Neuronal stem cell (in vitro differentiated cells): ENCODE measurements at regions not wholly inside any gene's neighbourhood (a gene's known extent, or its start where the extent isn't known, plus 50 kb on each side); places are given as distances from the start of the nearest gene placed in this dataset.

Source experiments
- DNase-seq: peaks from one replicate; pipeline ENCODE4 v3.0.0-alpha.2; 2013; ENCODE audit warnings: low spot score
- H2AFZ ChIP-seq: one replicate; pipeline ENCODE4 v1.6.1; 2013; ENCODE audit warnings: mild to moderate bottlenecking, low read length, inconsistent platforms
- H2AK5ac ChIP-seq: 2 replicates; pipeline ENCODE4 v1.6.1; 2013; ENCODE audit warnings: low read depth, mild to moderate bottlenecking, inconsistent platforms, low read length, moderate library complexity, mixed read lengths
- H2BK120ac ChIP-seq: 2 replicates; pipeline ENCODE4 v1.6.1; 2013; ENCODE audit warnings: low read depth, mild to moderate bottlenecking, inconsistent platforms, low read length, moderate library complexity, mixed read lengths
- H2BK12ac ChIP-seq: one replicate; pipeline ENCODE4 v1.6.1; 2013; ENCODE audit warnings: low read length, inconsistent platforms
- H2BK15ac ChIP-seq: 2 replicates; pipeline ENCODE4 v1.6.1; 2013; ENCODE audit warnings: mild to moderate bottlenecking, low read length, inconsistent platforms, mixed read lengths
- H2BK5ac ChIP-seq: one replicate; pipeline ENCODE4 v1.6.1; 2013; ENCODE audit warnings: inconsistent platforms, mild to moderate bottlenecking, low read length, moderate library complexity
- H3K14ac ChIP-seq: one replicate; pipeline ENCODE4 v1.6.1; 2013; ENCODE audit warnings: low read length, inconsistent platforms
- H3K18ac ChIP-seq: 2 replicates; pipeline ENCODE4 v1.6.1; 2013; ENCODE audit warnings: low read length, inconsistent platforms
- H3K23ac ChIP-seq: 2 replicates; pipeline ENCODE4 v1.6.1; 2013; ENCODE audit warnings: low read depth, mild to moderate bottlenecking, mixed read lengths, low read length, inconsistent platforms; ENCODE audit not compliant: poor library complexity
- H3K27ac ChIP-seq: replicated peaks from 3 replicates; pipeline ENCODE4 v1.5.1; 2013; ENCODE audit warnings: low read length, inconsistent platforms
- H3K27me3 ChIP-seq, 3 experiments: 2 replicates each; pipeline ENCODE4 v1.6.1; 2013; ENCODE audit warnings: low read length in 3 of 3, mild to moderate bottlenecking in 2 of 3, inconsistent platforms in 1 of 3, low read depth in 1 of 3, mixed read lengths in 1 of 3, moderate library complexity in 1 of 3; ENCODE audit not compliant: control insufficient read depth in 3 of 3, insufficient read depth in 3 of 3
- H3K36me3 ChIP-seq, 2 donors: replicated peaks in 1 of 2; 2 replicates each; pipeline ENCODE4 v1.6.1; 2013; ENCODE audit warnings: low read length in 2 of 2; ENCODE audit not compliant: control insufficient read depth in 2 of 2, insufficient read depth in 2 of 2
- H3K4ac ChIP-seq: 2 replicates; pipeline ENCODE4 v1.6.1; 2013; ENCODE audit warnings: inconsistent platforms, mild to moderate bottlenecking, low read length, moderate library complexity
- H3K4me1 ChIP-seq, 2 donors: 1 replicate in 1 of 2; 2 replicates in 1 of 2; pipeline ENCODE4 v1.6.1; 2013; ENCODE audit warnings: low read length in 2 of 2, low read depth in 1 of 2; ENCODE audit not compliant: control insufficient read depth in 2 of 2, insufficient read depth in 1 of 2
- H3K4me2 ChIP-seq: one replicate; pipeline ENCODE4 v1.6.1; 2013; ENCODE audit warnings: mild to moderate bottlenecking, low read length, inconsistent platforms; ENCODE audit not compliant: insufficient read depth, poor library complexity, severe bottlenecking
- H3K4me3 ChIP-seq, 2 donors: 2 replicates each; pipeline ENCODE4 v1.5.1; 2013; ENCODE audit warnings: low read length in 2 of 2, mild to moderate bottlenecking in 2 of 2, inconsistent platforms in 1 of 2, moderate library complexity in 1 of 2
- H3K79me1 ChIP-seq: one replicate; pipeline ENCODE4 v1.6.1; 2013; ENCODE audit warnings: low read depth, mild to moderate bottlenecking, inconsistent platforms, low read length, moderate library complexity
- H3K9ac ChIP-seq: one replicate; pipeline ENCODE4 v1.6.1; 2013; ENCODE audit warnings: mild to moderate bottlenecking, low read depth, low read length, inconsistent platforms; ENCODE audit not compliant: poor library complexity
- H3K9me3 ChIP-seq, 2 donors: replicated peaks in 1 of 2; 2 replicates each; pipeline versions ENCODE3 to v1.6.1; 2013; ENCODE audit warnings: low read length in 2 of 2, mild to moderate bottlenecking in 2 of 2, inconsistent platforms in 1 of 2, low read depth in 1 of 2, mixed read lengths in 1 of 2, moderate library complexity in 1 of 2; ENCODE audit not compliant: control insufficient read depth in 2 of 2, insufficient read depth in 1 of 2
- H4K8ac ChIP-seq: one replicate; pipeline ENCODE4 v1.6.1; 2013; ENCODE audit warnings: low read depth, mild to moderate bottlenecking, inconsistent platforms, low read length, moderate library complexity
- H4K91ac ChIP-seq: one replicate; pipeline ENCODE4 v1.6.1; 2013; ENCODE audit warnings: low read length, low read depth, mild to moderate bottlenecking, inconsistent platforms; ENCODE audit not compliant: poor library complexity
- WGBS, 2 donors: extraction: QIAGEN DNeasy Blood & Tissue Kit; methylation state at CpG; one replicate each; pipeline ENCODE4 v1.1.7; 2013; ENCODE audit warnings: missing lambda C conversion rate in 2 of 2, mixed read lengths in 1 of 2; ENCODE audit not compliant: insufficient read length in 2 of 2, insufficient replicate concordance in 1 of 2; ENCODE audit errors: extremely low coverage in 2 of 2; 5-methylcytosine and 5-hydroxymethylcytosine counted together

DNA sequence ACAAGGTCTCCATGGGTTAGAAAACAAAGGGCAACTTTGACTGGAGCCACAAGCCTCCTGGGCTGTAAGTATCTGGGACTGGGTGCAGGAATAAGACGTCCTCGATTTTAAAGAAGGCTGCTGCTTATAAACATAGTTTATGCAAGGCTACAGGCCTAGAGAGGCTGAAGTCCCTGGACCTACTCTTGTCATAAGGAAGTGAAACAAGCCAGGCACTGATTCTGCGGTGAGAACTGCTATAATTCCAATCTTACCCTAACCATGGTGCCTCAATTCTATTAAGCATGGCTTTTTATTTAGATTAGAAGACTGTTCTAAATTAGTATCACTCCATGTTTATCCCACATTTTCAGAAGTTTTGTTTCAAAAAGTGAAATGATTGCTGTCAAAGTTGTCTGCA lies 777.6 kb downstream of the PLOD2 start:
- Histone ChIP-seq H2AFZ (peak overlapping the region; percentile 6), H3K9me3 (no peaks in the 10 kb centered on the region), H3K27ac (no peak overlapping the region), H3K9ac (no peak overlapping the region), H3K18ac (no peak overlapping the region), H3K23ac (no peak overlapping the region), H3K14ac (no peak overlapping the region), H3K4me1 (no peaks in the 10 kb centered on the region), H2BK120ac (no peak overlapping the region), H2BK15ac (no peak overlapping the region), H3K4me3 (no peak overlapping the region), H4K91ac (no peak overlapping the region), H2AK5ac (no peak overlapping the region), H2BK12ac (no peak overlapping the region), H3K4me2 (no peak overlapping the region), H3K4ac (no peak overlapping the region), H2BK5ac (no peak overlapping the region), H3K36me3 (no peaks in the 10 kb centered on the region), H3K27me3 (no peaks in the 10 kb centered on the region), H4K8ac (no peak overlapping the region), H3K79me1 (no peaks in the 10 kb centered on the region)
- no peak for DNase-seq
- no CpG with 5 or more reads among the region's 3 CpGs for WGBS, 2 donors

DNA sequence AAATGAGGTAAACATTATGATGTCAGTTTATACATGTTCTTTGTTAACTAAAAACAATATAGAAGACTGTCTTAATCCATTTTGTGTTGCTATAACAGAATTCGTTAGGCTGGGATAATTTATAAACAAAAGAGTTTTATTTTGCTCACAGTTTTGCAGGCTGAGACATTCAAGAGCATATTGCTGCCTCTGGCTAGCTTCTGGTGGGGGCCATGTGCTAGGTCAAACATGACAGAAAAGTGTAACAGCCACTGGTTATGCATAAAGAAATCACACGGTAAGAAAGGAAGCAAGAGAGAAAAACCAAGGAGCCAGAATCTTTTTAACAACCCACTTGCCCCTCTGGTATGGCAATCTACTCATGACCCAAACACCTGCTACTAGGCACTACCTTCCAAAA lies 776.7 kb downstream of the PLOD2 start:
- Histone ChIP-seq H2BK12ac (no peak overlapping the region), H2BK5ac (no peak overlapping the region), H4K91ac (no peak overlapping the region), H3K4ac (no peak overlapping the region), H4K8ac (no peak overlapping the region), H3K4me3 (no peak overlapping the region), H3K4me2 (no peak overlapping the region), H3K14ac (no peak overlapping the region), H3K79me1 (no peaks in the 10 kb centered on the region), H3K4me1 (no peaks in the 10 kb centered on the region), H2BK15ac (no peak overlapping the region), H3K9me3 (no peaks in the 10 kb centered on the region), H3K9ac (no peak overlapping the region), H2AFZ (peak overlapping the region; percentile 19), H3K18ac (no peak overlapping the region), H3K36me3 (no peaks in the 10 kb centered on the region), H3K23ac (no peak overlapping the region), H3K27ac (no peak overlapping the region), H3K27me3 (no peaks in the 10 kb centered on the region), H2AK5ac (no peak overlapping the region), H2BK120ac (no peak overlapping the region)
- no CpG with 5 or more reads among the region's 2 CpGs for WGBS, 2 donors
- no peak for DNase-seq

DNA sequence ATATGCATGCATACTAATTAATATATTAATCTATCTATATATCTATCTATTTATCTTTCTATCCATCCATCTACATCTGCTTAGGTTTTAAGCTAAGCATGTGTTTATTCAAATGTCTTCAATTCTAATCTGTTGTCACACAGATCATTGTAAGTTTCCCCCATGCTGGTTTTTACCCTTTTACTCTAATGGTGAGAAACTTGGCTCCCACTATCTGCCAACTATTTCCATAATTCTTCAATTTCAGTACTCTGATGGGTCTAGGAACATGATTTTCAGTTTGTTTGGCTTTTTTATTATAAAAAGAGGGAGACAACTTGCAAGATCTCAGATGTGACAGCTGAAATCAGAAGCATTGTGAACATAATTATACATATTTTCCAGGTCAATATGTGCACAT lies 773.8 kb downstream of the PLOD2 start:
- no peak overlapping the region for H3K4me2 ChIP-seq
- no peak overlapping the region for H2AK5ac ChIP-seq
- no peaks in the 10 kb centered on the region for H3K9me3 ChIP-seq
- H3K18ac ChIP-seq = no peak overlapping the region
- H3K4ac ChIP-seq = no peak overlapping the region
- no peak overlapping the region for H2BK5ac ChIP-seq
- no peak overlapping the region for H4K8ac ChIP-seq
- no peaks in the 10 kb centered on the region for H3K27me3 ChIP-seq
- H3K4me3 ChIP-seq = no peak overlapping the region
- no peak overlapping the region for H2BK15ac ChIP-seq
- no peak overlapping the region for H3K14ac ChIP-seq
- H2AFZ ChIP-seq = peak overlapping the region; percentile 46
- no peak overlapping the region for H4K91ac ChIP-seq
- H2BK12ac ChIP-seq = no peak overlapping the region
- no peak overlapping the region for H2BK120ac ChIP-seq
- H3K9ac ChIP-seq = no peak overlapping the region
- no peaks in the 10 kb centered on the region for H3K4me1 ChIP-seq
- no peak for DNase-seq
- H3K27ac ChIP-seq = no peak overlapping the region
- no peaks in the 10 kb centered on the region for H3K36me3 ChIP-seq
- no peak overlapping the region for H3K23ac ChIP-seq
- H3K79me1 ChIP-seq = no peaks in the 10 kb centered on the region

DNA sequence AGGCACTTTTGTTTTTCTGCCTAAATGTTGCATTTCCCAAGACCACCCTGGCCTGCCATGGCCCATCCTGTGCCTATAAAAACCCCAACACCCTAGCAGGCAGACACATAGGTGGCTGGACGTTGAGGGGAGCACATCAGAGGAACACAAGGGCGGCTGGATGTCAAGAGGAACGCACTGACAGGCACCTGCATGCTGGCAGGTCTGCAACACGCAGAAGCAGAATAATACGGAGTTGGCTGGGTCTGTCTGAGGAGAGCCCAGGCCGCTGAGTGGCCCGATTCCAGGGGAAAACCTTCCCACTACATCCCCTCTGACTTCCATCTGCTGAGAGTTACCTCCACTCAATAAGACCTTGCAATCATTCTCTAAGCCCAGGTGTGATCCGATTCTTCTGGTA lies 765.6 kb downstream of the PLOD2 start:
- Histone ChIP-seq H2AFZ (no peak overlapping the region), H4K91ac (peak overlapping the region; percentile 5), H3K4me3 (no peak overlapping the region), H3K9me3 (no peaks in the 10 kb centered on the region), H3K18ac (no peak overlapping the region), H3K4ac (no peak overlapping the region), H3K36me3 (no peaks in the 10 kb centered on the region), H2AK5ac (no peak overlapping the region), H3K79me1 (no peaks in the 10 kb centered on the region), H3K4me2 (no peak overlapping the region), H3K14ac (no peak overlapping the region), H3K4me1 (no peaks in the 10 kb centered on the region), H2BK120ac (no peak overlapping the region), H2BK12ac (no peak overlapping the region), H3K27ac (no peak overlapping the region), H3K23ac (no peak overlapping the region), H3K9ac (no peak overlapping the region), H3K27me3 (no peaks in the 10 kb centered on the region), H2BK15ac (no peak overlapping the region), H2BK5ac (no peak overlapping the region), H4K8ac (no peak overlapping the region)
- WGBS, 2 donors = no CpG with 5 or more reads among the region's 8 CpGs
- no peak for DNase-seq
